Amniotic epithelial cell (primary cell): ENCODE measurements at regions not wholly inside any gene's neighbourhood (a gene's known extent, or its start where the extent isn't known, plus 50 kb on each side); places are given as distances from the start of the nearest gene placed in this dataset.
"Not testable (repeated sequence)": the region's sequence is repeated elsewhere in the genome, so short reads cannot be mapped to it uniquely, and the experiment has no call there.

ENCODE experiments used
- DNase-seq: peaks from one replicate; pipeline ENCODE4 v3.0.0-alpha.2; 2010; ENCODE audit warnings: low read depth

DNA sequence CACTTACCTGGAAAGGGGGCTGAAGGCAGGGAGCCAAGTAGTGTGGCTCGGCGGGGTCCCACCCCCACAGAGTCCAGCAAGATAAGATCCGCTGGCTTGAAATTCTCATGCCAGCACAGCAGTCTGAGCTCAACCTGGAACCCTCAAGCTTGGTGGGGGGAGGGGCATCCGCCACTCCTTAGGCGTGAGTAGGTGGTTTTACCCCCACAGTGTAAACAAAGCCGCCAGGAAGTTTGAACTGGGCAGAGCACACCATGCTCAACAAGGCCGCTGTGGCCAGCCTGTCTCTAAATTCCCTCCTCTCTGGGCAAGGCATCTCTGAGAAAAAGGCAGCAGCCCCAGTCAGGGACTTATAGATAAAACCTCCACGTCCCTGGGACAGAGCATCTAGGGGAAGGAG, 156.3 kb downstream of the KBTBD8 start:
- DNase-seq = no peak

DNA sequence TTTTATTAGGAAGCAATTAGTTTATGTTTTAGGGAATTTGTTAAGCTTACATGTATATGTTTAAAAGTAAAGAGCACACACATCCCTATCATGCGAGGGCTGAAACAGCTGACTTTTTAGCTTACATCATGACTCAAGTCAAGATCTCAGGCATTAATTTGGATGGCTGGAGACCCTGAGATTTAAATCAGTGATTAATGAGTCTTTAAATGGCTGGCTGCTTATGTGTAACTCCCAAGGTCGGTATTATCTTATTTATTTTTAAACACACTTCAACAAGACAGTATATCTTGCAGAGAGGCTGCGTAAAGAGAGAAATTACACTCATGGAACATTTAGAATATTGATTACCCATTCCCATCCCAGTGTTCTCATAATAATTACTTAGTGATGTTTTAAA, 169.4 kb downstream of the KBTBD8 start:
- no peak for DNase-seq

DNA sequence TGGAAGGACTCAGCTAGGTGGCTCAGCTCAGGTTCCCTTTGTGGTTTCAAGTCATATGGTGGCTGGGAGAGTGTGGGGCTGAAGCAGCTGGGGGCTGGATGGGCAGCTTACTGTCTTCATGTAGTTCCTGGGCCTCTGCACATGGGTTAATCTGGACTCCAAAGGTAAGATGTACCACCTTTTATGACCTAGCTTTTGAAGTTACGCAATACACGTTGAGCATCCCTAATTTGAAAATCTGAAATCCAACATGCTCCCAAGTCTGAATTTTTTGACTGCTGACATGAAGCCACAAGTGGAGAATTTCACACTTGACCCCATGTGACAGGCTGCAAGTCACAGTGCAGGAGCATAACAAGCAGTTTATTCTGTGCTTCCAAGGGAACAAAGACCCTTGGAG, 173.7 kb downstream of the KBTBD8 start:
- no peak for DNase-seq

DNA sequence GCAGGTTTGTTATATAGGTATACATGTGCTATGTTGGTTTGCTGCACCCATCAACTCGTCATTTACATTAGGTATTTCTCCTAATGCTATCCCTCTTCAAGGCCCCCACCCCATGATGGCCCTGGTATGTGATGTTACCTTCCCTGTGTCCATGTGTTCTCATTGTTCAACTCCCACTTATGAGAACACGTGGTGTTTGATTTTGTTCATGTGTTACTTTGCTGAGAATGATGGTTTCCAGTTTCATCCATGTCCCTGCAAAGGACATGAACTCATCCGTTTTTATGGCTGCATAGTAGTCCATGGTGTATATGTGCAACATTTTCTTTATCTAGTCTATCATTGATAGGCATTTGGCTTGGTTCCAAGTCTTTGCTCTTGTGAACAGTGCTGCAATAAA, 175.0 kb downstream of the KBTBD8 start:
- not testable (repeated sequence) for DNase-seq

GRCh38 chr3:67176396-67176795, 178.3 kb downstream of the KBTBD8 start:
- peak; percentile 13 for DNase-seq

- DNase-seq = peak; percentile 56
Measured at GRCh38 chr3:67192466-67192865, 194.4 kb downstream of the KBTBD8 start.

DNA sequence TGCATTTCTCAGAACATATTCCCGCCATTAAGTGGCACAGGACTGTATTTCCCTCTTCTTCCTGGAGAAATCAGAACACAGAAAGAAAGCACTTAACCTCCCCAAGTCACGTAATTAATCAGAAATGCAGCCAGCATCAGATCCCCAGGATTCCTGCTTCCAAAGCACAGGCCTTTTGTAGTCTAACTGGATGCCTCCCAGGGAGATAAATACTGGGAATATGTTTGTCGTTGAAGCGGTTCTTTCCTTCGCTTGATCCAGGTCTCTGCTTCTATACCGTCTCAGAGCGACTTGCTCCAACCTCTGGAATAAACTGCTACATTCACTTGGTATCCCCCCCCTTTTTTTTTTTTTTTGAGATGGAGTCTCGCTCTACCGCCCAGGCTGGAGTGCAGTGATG, 198.6 kb downstream of the KBTBD8 start:
- no peak for DNase-seq

GRCh38 chr3:67198374-67198773, 200.3 kb downstream of the KBTBD8 start:
- no peak for DNase-seq

- no peak for DNase-seq
Measured at GRCh38 chr3:67200618-67201017, 202.5 kb downstream of the KBTBD8 start.

- no peak for DNase-seq
Measured at GRCh38 chr3:67201026-67201425, 202.9 kb downstream of the KBTBD8 start.

- DNase-seq = no peak
Measured at GRCh38 chr3:67202053-67202452, 203.9 kb downstream of the KBTBD8 start.

- no peak for DNase-seq
Measured at GRCh38 chr3:67204951-67205350, 206.8 kb downstream of the KBTBD8 start.

DNA sequence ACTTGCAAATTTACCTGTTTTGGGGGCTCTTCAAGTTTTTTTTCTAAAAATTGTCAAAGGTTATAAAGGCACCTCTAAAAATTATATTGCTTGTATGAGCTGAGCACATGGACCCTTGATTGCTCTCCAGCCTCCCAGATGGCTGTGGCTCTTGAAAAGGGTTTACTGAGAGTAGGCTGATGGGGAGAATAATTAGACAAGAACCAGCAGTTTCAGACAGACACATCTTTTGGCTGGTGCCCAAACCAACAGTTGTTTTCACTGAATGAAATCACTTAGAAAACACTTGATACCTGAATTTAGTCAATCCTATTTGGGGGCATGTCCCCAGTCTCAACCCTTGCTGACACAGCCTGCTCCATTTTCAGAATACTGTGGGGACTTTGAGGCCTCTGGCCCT, 217.6 kb downstream of the KBTBD8 start:
- no peak for DNase-seq

DNA sequence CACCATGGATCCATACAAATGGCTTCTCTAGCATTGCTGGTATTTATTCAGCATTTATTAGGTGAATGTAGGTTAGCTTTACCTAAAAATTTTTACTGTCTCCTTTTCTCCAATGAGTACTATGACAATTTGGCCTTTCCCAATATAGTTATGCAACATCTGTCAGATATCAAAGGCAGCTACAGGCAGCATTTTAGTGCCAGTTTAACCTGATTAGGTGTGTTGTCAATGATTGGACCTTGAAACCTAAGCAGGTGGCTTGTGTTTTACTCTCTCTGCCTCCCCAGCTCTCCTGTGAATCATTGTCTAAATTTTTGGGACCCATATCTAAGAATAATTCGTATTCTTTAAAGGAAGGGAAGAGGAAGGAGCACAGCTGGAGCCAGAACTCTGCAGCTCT, 228.9 kb downstream of the KBTBD8 start:
- no peak for DNase-seq

DNA sequence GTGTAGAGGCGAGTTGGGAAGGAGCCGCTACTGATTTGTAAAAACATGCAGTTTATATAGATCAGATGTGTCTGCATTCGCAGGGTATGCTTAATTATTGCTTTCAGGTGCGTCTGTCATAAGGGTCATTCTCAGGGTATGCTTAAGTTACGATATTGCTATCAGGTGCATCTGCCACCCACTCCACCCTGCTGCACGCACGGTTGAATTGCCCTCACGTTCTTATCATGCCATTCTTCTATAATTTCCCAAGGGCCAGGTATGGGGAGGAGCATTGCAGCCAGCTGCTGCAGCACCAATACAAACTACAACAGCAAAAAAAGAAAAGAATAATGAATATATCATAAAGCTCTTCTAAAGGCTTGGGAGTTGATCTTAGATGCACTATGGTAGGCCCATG, 230.0 kb downstream of the KBTBD8 start:
- no peak for DNase-seq

DNA sequence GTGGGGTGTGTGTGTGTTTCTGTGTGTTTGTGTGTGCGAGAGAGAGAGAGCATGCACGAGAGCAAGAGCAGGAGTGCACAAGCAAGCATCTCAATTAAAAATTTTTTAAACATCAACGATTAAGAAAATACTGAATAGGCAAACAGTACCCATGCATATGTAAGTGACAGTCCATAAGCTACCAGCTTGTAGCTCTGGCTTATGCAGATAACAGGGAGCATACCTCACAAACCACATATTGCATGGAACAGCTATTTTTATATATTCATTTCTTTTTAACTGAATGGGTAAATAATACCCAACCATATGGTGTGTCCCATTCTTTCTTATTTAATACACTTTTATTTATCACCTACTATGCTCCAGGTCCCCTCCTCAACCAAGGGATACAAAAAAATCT, 234.5 kb downstream of the KBTBD8 start:
- no peak for DNase-seq

- no peak for DNase-seq
Measured at GRCh38 chr3:67239353-67239752, 241.2 kb downstream of the KBTBD8 start.

DNA sequence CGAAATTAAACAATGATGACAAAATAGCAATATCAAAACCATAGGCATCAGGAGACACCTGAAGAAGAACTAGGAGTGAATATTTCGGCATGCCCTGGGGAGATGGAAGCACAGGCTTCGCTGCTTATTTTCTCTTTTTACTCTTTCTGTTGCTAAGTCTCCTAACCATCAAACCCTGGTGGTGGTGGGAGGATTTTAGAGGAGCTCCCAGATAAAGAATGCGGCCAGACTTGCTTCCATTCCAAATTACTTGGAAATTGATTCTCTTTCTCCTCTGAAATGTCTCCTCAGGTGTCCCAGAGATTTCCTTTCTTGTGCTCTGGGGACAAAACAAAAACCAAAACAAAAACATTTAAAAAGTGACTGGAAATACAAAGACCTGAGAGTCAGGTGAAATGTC, 243.0 kb downstream of the KBTBD8 start:
- DNase-seq = no peak

DNA sequence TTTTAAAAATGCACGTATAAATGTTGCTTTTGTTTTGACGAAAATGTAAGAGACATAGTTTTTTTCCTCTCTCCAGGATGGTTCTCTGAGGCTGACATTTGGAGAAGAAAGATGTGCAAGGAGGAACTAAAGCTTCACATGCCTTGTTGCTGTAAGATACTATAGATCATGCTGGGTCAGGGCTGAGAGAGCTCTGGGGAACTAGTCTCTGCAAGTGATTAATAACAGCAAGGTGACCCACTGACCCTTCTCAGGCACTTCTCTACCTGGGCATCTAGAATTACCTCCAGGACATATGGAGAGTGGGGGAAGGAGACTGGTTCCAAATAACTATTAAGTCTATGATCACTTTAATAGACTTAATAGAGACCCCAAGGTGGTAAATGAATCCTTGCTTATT, 246.0 kb downstream of the KBTBD8 start:
- DNase-seq = no peak

DNA sequence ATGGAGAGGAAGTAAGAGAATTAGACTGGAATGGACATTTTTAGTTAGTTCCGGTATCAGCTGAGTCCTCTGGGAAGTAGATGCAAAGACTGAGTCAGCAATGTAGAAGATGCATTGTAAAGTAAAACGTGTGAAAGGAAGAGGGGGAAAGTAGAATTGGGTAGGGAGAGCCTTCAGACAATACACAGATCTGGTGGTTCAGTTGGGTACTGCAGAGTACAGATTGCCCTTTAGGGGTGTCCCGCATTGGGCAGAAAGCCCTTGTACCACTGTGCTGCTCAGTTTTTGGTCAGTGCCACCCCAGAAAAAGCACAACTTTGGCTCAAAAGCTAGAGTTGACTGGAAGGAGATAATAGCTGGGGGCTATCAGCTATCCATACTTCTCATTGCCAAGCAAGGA, 247.4 kb downstream of the KBTBD8 start:
- no peak for DNase-seq

DNA sequence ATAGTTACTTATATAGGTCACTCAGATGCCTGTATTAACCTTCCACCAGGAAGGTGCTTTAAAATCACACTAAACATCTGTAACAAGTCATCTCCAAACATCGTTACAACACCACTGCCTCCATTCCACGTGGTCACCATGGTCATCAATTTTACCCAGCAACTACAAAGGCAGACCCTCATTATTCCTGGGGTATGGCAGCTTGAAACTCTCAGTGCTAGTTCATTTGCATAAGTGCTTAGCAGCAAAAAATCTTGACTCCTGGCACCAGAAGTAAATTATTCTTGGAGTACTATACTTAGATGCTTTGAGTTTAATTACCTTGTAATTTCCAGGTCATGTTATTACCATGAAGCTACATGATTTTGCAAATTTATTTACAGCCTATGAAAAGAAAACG, 250.6 kb downstream of the KBTBD8 start:
- DNase-seq = no peak

DNA sequence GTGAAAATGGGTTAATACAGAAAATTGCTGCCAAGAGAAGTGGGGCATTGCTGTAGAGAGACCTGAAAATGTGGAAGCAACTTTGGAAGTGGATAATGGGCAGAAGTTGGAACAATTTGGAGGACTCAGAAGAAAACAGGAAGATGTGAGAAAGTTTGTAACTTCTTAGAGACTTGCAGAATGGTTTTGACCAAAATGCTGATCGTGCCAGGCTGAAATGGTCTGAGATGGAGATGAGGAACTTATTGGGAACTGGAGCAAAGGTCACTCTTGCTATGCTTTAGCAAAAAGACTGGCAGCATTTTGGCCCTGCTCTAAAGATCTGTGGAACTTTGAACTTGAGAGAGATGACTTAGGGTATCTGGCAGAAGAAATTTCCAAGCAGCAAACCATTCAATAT, 254.8 kb downstream of the KBTBD8 start:
- DNase-seq = not testable (repeated sequence)

DNA sequence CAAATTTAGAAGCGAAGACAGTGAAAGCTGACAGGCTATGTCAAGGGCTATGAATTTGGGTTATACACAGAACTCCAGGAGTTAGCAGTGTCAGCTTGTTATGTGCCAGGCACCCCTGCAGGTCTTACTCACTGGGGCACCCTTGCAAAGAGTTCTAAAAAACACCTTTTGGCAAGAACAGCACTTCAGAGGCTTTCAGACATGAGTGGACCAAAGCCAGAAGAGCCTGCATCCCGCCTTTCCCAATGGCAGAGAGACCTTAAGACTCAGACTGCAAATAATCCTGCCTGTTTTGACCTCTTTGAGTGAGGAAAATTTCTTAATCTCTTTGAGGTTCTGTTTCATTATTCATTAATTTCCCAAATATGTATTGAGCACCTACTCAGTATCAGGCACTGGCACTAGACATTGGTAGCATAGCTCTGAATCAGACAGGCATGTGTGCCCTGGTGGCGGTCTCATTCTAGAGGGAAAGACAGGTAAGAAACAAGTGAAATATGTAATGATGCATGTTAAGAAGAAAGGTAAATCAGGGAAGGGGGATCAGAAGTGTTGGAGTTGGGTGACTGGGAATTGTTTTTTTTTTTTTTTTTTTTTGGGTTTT, 280.0 kb downstream of the KBTBD8 start:
- DNase-seq = no peak

- no peak for DNase-seq
Measured at GRCh38 chr3:67286586-67286985, 288.5 kb downstream of the KBTBD8 start.
